DND-41 (cell line): ENCODE measurements at regions not wholly inside any gene's neighbourhood (a gene's known extent, or its start where the extent isn't known, plus 50 kb on each side); places are given as distances from the start of the nearest gene placed in this dataset.

Experiments used
- ATAC-seq: fragments of 200-7000 bp; cut with Tn5 transposase; 3 replicates; pipeline ENCODE4 v1.9.1; 2021; ENCODE audit warnings: low read depth; ENCODE audit not compliant: insufficient read depth
- DNase-seq: peaks from one replicate; pipeline ENCODE4 v3.0.0-alpha.2; 2020
- H2AFZ ChIP-seq: 2 replicates; pipeline ENCODE4 v1.6.0; 2012; ENCODE audit warnings: low read depth, low read length
- H3K27ac ChIP-seq: 2 replicates; pipeline ENCODE4 v1.5.1; 2012; ENCODE audit warnings: low read length, inconsistent platforms
- H3K27me3 ChIP-seq: fragments of 200-600 bp; sonication (generic); 2 replicates; pipeline ENCODE4 v1.6.0; 2012; ENCODE audit warnings: low read length, mild to moderate bottlenecking, inconsistent platforms; ENCODE audit not compliant: insufficient read depth, poor library complexity
- H3K36me3 ChIP-seq: 2 replicates; pipeline ENCODE4 v1.5.1; 2012; ENCODE audit warnings: low read length, inconsistent platforms; ENCODE audit not compliant: insufficient read depth
- H3K4me1 ChIP-seq: 2 replicates; pipeline ENCODE4 v1.5.1; 2012; ENCODE audit warnings: mild to moderate bottlenecking, low read length; ENCODE audit not compliant: insufficient read depth
- H3K4me2 ChIP-seq: 2 replicates; pipeline ENCODE4 v1.6.0; 2012; ENCODE audit warnings: mild to moderate bottlenecking, moderate library complexity, low read length, inconsistent platforms; ENCODE audit not compliant: insufficient read depth
- H3K4me3 ChIP-seq, 2 experiments: fragments of 200-600 bp in 1 of 2; shearing (Covaris generic) in 1 of 2; 2 replicates each; pipeline ENCODE4 v1.5.1; 2012 to 2016; ENCODE audit warnings: inconsistent platforms in 2 of 2, low read length in 2 of 2, mild to moderate bottlenecking in 2 of 2, low read depth in 1 of 2, moderate library complexity in 1 of 2
- H3K79me2 ChIP-seq: 2 replicates; pipeline ENCODE4 v1.6.0; 2012; ENCODE audit warnings: low read length, inconsistent platforms; ENCODE audit not compliant: insufficient read depth
- H3K9ac ChIP-seq: 2 replicates; pipeline ENCODE4 v1.6.0; 2012; ENCODE audit warnings: low read depth, mild to moderate bottlenecking, inconsistent platforms, low read length, moderate library complexity
- H3K9me3 ChIP-seq: 2 replicates; pipeline ENCODE4 v1.5.1; 2012; ENCODE audit warnings: low read length, moderate library complexity, mild to moderate bottlenecking, inconsistent platforms; ENCODE audit not compliant: insufficient read depth, severe bottlenecking
- H4K20me1 ChIP-seq: 2 replicates; pipeline ENCODE4 v1.6.0; 2012; ENCODE audit warnings: low read length; ENCODE audit not compliant: insufficient read depth
- CTCF ChIP-seq: IDR thresholded peaks from 2 replicates; pipeline ENCODE4 v1.5.1; 2012; ENCODE audit warnings: borderline replicate concordance, low read length, moderate library complexity, mild to moderate bottlenecking; ENCODE audit not compliant: poor library complexity, severe bottlenecking; ENCODE audit errors: extremely low read depth
- EZH2 ChIP-seq: IDR thresholded peaks from 3 replicates; pipeline ENCODE4 v1.6.1; 2012; ENCODE audit warnings: borderline replicate concordance, low read depth, mild to moderate bottlenecking, moderate library complexity, low read length, inconsistent platforms; ENCODE audit not compliant: severe bottlenecking

GRCh38 chr3:130838898-130839600, 54.8 kb upstream of the ATP2C1 start:
- Histone ChIP-seq H3K27me3 (no peaks in the 10 kb centered on the region), H2AFZ (no peak overlapping the region), H3K27ac (no peak overlapping the region), H3K4me2 (no peak overlapping the region), H4K20me1 (no peaks in the 10 kb centered on the region), H3K4me3 (no peak overlapping the region), H3K79me2 (no peaks in the 10 kb centered on the region), H3K36me3 (no peaks in the 10 kb centered on the region), H3K4me1 (peaks cover 12% of the 10 kb centered on the region; the same call in 1 of the 2 replicates), H3K9ac (no peak overlapping the region), H3K9me3 (no peaks in the 10 kb centered on the region)
- TF ChIP-seq CTCF (no peak), EZH2 (no peak)
- DNase-seq (no peak), ATAC-seq (no peak)

- no peak for TF ChIP-seq EZH2
- TF ChIP-seq CTCF, result no peak
- Histone ChIP-seq H2AFZ (no peak overlapping the region), H3K27ac (no peak overlapping the region), H3K79me2 (no peaks in the 10 kb centered on the region), H3K4me1 (peaks cover 12% of the 10 kb centered on the region; the same call in 1 of the 2 replicates), H3K36me3 (no peaks in the 10 kb centered on the region), H3K4me2 (no peak overlapping the region), H4K20me1 (no peaks in the 10 kb centered on the region), H3K9ac (no peak overlapping the region), H3K27me3 (no peaks in the 10 kb centered on the region), H3K9me3 (no peaks in the 10 kb centered on the region), H3K4me3 (no peak overlapping the region)
- peak; percentile 17 for DNase-seq
- ATAC-seq, result peak; percentile 42; the same call in 1 of the 3 replicates
Measured at GRCh38 chr3:130839813-130840212, 54.1 kb upstream of the ATP2C1 start.

GRCh38 chr3:130841357-130841756, 52.5 kb upstream of the ATP2C1 start:
- no peaks in the 10 kb centered on the region for H3K9me3 ChIP-seq
- H3K4me3 ChIP-seq, result no peak overlapping the region
- H3K36me3 ChIP-seq, result no peaks in the 10 kb centered on the region
- peaks cover 12% of the 10 kb centered on the region; the same call in 1 of the 2 replicates for H3K4me1 ChIP-seq
- no peak overlapping the region for H3K27ac ChIP-seq
- TF ChIP-seq CTCF (no peak), EZH2 (no peak)
- DNase-seq, result no peak
- H2AFZ ChIP-seq, result no peak overlapping the region
- no peak for ATAC-seq
- no peak overlapping the region for H3K9ac ChIP-seq
- H3K4me2 ChIP-seq, result no peak overlapping the region
- H3K79me2 ChIP-seq, result no peaks in the 10 kb centered on the region
- H4K20me1 ChIP-seq, result no peaks in the 10 kb centered on the region
- no peaks in the 10 kb centered on the region for H3K27me3 ChIP-seq
